ENCODE measurements at regions not wholly inside any gene's neighbourhood (a gene's known extent, or its start where the extent isn't known, plus 50 kb on each side); places are given as distances from the start of the nearest gene placed in this dataset.
"Not testable (repeated sequence)": the region's sequence is repeated elsewhere in the genome, so short reads cannot be mapped to it uniquely, and the experiment has no call there.

- no peak for DNase-seq
These were observed 1707.9 kb upstream of the PCDH10 start for GRCh38 chr4:131441004-131441688.

GRCh38 chr4:131447883-131448282 lies 1701.2 kb upstream of the PCDH10 start:
- DNase-seq: no peak

- DNase-seq: no peak
These were observed 1698.4 kb upstream of the PCDH10 start for GRCh38 chr4:131450572-131451209.

- DNase-seq: no peak
These were observed 1689.5 kb upstream of the PCDH10 start for GRCh38 chr4:131459430-131460101.

GRCh38 chr4:131470360-131470759 lies 1678.7 kb upstream of the PCDH10 start:
- DNase-seq: no peak

- DNase-seq: no peak
These were observed 1660.3 kb upstream of the PCDH10 start for GRCh38 chr4:131488772-131489171.

- not testable (repeated sequence) for DNase-seq
These were observed 1652.9 kb upstream of the PCDH10 start for GRCh38 chr4:131496211-131496610.

- no peak for DNase-seq
These were observed 1649.8 kb upstream of the PCDH10 start for GRCh38 chr4:131499141-131499873.

GRCh38 chr4:131509521-131509920 lies 1639.6 kb upstream of the PCDH10 start:
- no peak for DNase-seq

- DNase-seq: no peak
These were observed 1622.4 kb upstream of the PCDH10 start for GRCh38 chr4:131526686-131527085.

GRCh38 chr4:131531087-131531486 lies 1618.0 kb upstream of the PCDH10 start:
- DNase-seq: no peak

GRCh38 chr4:131534944-131535645 lies 1614.0 kb upstream of the PCDH10 start:
- DNase-seq: no peak

GRCh38 chr4:131540256-131540655 lies 1608.8 kb upstream of the PCDH10 start:
- no peak for DNase-seq

GRCh38 chr4:131547506-131547981 lies 1601.5 kb upstream of the PCDH10 start:
- no peak for DNase-seq

- no peak for DNase-seq
These were observed 1597.8 kb upstream of the PCDH10 start for GRCh38 chr4:131551306-131551705.

- no peak for DNase-seq
These were observed 1583.1 kb upstream of the PCDH10 start for GRCh38 chr4:131566026-131566425.

- no peak for DNase-seq
These were observed 1564.5 kb upstream of the PCDH10 start for GRCh38 chr4:131584587-131584986.

GRCh38 chr4:131595140-131595539 lies 1554.0 kb upstream of the PCDH10 start:
- DNase-seq: no peak

GRCh38 chr4:131603705-131604104 lies 1545.4 kb upstream of the PCDH10 start:
- DNase-seq: no peak

GRCh38 chr4:131609039-131609438 lies 1540.1 kb upstream of the PCDH10 start:
- DNase-seq: no peak

- not testable (repeated sequence) for DNase-seq
These were observed 1538.6 kb upstream of the PCDH10 start for GRCh38 chr4:131610517-131610916.

- no peak for DNase-seq
These were observed 1535.8 kb upstream of the PCDH10 start for GRCh38 chr4:131613086-131613823.
